ENCODE measurements at regions not wholly inside any gene's neighbourhood (a gene's known extent, or its start where the extent isn't known, plus 50 kb on each side); places are given as distances from the start of the nearest gene placed in this dataset.

DNA sequence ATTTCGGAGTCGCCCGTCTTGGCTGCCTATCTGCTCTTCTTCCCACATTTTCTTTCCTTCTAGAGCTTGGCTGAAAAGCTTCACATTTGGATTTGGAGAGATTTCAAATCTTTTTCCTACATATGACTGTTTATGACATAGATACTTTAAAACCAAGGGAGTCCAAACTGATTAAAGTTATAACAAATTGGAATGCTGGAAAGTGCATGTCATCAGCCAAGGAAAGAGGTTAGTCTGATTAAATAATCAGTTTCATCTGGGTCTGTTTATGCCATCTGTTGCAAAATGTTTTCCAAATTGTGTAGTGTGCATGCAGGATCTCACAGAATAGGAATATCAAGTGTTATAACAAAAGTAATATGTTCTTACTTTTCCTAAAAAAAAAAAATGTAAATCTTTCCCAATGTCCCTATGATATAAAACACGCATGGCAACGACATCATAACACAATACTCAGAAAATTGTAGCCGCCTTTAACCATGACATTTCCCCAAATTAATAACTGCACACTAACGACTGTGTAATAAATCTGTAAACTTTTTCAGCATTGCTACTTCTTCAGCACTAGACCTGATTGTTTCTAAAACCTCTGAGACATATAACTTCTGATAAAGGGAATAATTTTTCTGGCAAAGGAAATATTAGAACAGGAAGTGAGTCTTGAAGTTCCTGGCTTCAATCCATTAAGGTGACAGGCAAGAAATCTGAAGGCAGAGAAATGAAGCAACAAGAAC is 230.2 kb upstream of the FOXQ1 start:
- DNase-seq, result no peak

DNA sequence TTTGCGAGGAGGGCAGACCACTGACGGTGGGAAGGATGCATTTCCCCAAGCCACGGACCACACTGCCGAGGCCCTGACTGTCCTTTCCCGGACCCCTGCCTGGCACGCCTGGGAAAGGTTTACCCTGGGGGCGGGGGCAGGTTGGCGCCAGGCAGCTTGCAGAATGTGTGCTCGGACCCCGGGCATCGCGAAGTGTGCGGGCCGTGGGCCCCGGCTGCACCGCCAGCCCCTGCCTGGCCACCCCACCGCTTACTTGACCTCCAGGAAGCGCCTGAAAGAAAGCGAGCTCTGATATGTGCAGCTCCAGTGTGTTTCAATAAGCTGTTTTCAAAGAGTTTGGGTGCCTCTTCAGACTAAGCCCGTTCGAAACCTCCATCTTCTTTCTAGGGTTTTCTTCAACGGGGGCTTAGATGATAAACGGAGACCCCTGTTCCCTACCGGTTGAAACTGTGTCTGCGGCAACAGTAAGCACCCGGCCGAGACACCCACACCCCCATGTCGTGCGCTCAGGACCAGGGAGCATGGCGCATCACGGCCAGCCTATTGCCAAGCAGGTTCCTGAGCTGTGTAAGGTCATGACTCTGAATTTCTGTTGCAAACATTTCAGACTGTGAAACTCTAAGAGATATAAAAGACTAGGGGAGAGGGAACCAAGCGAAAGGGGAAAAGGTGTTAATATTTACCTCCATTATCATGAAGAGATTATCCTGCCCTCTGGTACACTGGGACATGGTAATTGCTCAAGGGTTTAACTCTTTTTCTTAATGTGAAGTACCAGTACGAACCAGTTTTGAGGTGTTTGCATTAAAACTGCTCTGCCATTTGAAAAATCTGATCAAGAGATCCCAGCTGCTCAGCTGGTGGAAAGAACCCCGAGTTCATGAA is 231.2 kb upstream of the FOXQ1 start:
- DNase-seq, result no peak

DNA sequence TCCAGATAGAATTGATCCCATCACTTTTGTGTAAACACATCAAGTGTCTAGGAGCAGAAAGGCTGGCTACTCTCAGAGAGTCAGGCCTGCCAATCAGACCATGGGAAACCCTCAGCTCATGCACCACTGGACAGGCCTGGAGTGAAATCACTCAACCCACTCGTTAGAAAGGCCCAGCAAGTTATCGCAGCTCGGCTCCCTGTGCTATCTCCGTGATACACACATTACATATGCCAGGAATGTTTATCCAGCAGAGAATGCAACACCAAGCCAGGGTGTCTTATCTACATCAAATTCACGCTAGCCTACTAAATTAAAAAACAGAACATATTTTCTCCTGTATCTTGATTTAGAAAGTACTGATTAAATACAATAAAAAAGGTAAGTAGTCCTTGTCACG is 232.4 kb upstream of the FOXQ1 start:
- DNase-seq, result no peak

DNA sequence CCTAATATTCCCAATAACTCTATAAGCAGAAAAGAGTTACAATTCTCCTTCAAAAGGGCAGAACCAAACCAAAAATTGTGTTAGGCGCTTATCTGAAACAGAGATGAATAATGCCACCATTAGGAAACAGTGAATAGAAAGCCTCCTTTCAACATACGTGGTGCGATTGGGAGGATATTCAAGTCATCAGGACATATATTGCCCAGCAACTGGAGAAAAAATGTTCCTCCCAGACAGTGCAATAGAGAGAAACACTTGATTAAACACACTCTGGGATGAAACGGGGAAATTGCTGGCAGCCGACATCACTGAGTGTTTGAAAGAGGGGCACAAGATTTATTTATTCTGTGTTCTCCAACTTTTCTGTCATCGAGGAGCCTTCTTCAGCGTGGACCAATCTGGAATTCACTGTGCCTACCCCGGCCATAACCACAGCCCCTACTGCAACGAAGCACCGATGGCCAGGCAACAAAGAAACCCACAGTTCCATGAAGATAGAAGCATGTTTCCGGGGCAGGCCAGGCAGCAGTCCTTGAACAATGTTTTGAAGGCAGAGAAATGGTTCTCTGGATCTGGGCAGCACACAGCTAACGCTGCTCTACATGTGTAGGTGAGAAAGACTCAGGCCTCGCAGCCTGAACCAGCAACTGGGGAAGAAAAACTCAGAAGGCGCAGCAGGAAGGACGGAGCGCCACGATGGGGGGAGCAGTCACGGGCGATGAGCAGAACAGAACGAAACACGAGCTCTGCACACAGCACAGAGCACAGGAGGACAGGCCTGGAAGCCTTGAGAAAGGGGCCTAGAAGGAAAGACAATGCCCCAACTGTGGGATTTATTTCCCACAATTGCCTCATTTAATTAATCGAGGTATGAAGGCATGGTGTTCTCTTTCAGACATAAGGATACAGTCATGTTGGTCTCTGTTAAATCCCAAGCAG is 234.2 kb upstream of the FOXQ1 start:
- DNase-seq, result no peak

GRCh38 chr6:1076531-1077459 is 235.1 kb upstream of the FOXQ1 start:
- no peak for DNase-seq

DNA sequence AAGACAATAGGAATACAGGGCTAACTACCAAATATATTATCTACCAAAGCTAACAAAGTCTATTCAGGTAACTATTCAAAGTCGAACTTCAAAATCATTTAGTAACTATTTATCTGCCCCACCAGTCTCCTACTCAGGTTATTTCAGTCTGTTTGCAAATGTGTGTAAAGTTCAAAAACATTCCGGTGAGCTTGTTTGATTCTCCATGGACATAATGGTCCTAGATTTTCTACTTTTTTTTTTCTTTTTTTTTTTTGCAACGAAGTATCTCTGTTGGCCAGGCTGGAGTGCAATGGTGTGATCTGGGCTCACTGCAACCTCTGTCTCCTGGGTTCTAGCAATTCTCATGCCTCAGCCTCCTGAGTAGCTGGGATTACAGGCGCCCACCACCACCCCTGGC is 236.0 kb upstream of the FOXQ1 start:
- no peak for DNase-seq

GRCh38 chr6:1075444-1075843 is 236.5 kb upstream of the FOXQ1 start:
- no peak for DNase-seq

DNA sequence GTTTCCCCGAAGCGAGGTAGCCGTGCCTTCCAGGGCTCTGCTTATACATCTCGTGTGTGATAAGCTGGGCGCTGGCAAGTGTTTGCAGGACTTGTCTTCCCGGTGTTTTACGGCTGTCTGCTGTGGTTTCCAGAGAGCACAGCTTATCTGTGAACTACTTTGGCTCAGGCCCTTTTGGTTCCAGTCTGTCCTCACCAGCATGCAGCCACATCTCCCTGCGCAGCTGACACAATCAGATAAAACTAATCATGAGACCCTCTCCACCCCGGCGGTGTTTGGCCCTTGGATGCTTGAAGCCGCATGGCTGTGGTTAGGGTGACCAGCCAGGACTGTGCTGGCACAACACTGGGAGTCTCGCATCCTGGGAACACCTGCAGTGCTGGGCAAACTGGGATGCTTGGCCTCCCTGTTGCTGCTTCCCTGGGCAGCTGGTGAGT is 241.8 kb upstream of the FOXQ1 start:
- no peak for DNase-seq

GRCh38 chr6:1068905-1069304 is 243.0 kb upstream of the FOXQ1 start:
- DNase-seq, result no peak

GRCh38 chr6:1068068-1068467 is 243.8 kb upstream of the FOXQ1 start:
- DNase-seq, result no peak

DNA sequence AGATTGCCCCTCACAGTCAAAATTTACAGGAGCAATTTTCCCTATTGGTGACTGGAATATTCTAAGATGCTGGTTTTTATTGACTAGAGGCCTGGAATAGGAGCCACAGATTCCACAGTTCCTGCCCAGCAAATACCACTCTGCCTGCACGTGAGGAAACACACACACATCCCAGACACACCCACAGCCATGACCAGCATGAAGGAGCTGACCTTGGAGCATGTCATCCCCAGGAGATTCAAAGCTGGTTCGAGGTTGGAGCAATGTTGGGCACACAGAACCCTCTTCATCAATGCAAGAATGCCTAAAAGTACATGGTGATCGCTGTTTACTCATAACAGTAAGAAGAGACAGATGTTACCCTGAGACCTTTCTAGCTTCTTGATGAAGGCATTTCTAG is 244.6 kb upstream of the FOXQ1 start:
- DNase-seq, result no peak

GRCh38 chr6:1066449-1067090 is 245.3 kb upstream of the FOXQ1 start:
- DNase-seq, result no peak

GRCh38 chr6:1065986-1066385 is 245.9 kb upstream of the FOXQ1 start:
- DNase-seq, result no peak

DNA sequence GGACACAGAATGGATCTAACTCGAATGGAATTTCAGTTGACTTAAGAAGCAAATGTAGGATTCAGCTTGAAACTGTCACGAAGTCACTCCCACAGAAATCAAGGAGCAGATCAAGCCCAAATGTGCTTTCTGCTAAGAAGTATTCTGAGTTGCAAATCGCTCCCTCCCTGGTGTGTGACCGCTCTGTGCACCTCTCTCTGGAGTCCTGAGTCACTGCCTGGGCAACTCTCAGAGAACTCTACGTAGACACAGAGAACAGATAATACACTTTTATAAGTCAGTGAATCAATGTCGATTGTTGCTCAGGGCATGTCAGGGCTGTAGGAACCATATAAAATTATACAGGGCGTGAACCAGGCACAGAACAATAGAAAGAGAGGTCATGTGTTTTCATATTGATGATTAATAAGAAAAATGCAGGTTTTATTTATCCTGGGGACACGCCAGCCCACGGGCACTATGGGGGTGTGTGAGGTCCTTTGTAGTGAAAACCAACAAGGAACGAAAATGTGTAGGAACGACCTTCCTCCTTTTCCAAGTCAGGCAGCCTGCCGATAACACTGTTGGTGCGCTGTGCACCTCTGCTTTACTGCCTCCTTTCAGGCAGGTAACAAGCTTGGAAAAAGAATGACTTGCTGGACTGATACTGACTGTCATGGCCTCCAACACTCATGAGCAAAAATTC is 248.1 kb upstream of the FOXQ1 start:
- no peak for DNase-seq

DNA sequence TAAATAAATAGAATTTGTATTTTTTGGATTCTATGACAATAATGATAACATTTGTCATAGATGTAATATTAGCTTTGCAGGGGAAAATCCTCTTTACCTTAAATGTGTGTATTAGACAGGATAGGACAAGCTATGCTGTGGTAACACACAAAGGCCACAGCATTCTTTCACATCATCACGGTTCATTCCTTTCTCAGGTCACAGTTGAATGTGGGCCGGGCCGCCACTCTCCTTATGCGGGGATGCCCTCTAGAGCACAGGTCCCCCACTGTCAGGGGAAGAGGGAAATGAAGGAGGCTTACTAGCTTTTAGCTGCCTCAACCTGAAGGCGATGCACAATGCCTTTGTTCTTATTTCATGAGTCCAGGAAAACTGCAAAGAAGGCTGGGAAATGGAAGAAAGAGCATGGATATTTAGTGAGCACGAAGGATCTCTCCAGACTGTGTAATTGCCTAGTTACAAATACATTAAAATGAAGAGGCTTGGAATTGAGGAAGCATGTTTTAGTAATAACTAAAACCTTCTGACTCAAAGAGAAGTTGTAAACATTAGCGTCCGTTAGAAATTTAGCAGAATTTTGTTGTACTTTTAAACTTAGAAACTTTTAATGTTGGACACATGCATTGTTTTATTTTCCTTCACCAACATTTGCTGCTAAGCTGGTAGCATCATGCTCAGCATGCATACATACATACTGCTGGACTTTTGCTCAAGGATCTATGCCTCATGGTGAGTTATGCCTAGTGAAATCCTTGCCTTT is 248.9 kb upstream of the FOXQ1 start:
- no peak for DNase-seq

GRCh38 chr6:1059596-1059995 is 252.3 kb upstream of the FOXQ1 start:
- no peak for DNase-seq

- no peak for DNase-seq
Measured at GRCh38 chr6:1057490-1058135, 254.3 kb upstream of the FOXQ1 start.

DNA sequence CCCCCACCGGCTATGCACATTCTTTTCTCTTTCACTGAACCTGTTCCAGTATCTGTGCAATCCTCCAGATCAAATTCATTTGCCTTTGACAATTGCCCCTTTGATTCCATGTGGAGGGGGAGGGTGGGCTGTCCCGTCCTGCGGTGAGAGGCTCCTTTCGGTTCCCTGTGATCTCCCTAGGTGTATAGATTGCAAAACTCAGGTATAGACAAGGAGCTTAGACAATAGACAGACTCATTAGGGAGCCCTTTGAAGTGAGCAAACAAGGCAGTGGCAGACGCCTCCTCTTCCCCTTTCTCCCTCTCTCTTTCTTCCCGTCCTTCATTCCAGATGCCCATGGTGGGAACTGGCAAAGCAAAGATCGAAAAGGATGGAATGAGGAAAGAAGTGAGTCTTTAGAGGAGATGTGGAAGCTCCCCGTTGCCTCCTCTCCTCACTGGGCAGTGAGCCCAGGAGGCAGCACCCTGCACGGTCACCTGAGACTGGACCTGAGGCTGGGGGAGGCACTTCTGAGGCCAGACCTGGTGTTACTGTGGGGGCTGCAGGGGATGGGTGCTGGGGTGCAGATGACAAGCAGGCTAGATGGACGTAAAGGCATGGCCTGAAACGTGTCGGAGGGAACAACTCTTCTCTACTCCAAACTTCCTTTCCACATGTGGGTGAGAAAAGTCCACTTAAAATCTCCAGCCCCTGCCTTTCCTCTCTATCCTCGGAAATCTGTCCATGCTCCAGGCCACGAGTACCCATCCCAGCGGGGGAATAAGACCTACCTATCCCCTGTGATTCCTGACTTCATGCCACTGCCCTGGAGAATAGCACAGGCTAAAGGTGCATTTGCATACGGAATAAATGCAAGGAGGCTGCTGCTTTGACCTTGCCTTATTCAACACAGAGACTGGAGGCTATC is 256.6 kb upstream of the FOXQ1 start:
- DNase-seq, result no peak

DNA sequence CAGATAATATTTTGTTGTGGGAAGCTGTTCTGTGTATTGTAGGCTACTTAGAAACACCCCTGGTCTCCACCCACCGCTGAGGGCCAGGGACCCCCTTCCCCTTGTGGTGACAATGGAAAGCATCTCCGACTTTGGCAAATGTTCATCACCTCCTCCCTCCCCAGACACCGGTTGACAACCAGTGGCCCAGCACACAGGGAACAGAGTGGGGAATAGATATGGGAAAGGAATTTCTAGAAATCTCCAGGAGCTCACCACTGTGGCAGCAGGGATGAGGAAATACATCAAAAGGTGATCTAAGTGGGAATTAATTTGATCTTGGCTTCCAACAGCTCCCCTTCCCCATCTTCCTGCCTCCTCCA is 257.3 kb upstream of the FOXQ1 start:
- DNase-seq, result no peak
